Kidney tubule cell (primary cell): ENCODE measurements at regions not wholly inside any gene's neighbourhood (a gene's known extent, or its start where the extent isn't known, plus 50 kb on each side); places are given as distances from the start of the nearest gene placed in this dataset.
"Not testable (repeated sequence)": the region's sequence is repeated elsewhere in the genome, so short reads cannot be mapped to it uniquely, and the experiment has no call there.

Source experiments
- DNase-seq: peaks from one replicate; pipeline ENCODE4 v3.0.0-alpha.2; 2018; ENCODE audit warnings: low spot score

- no peak for DNase-seq
Measured at GRCh38 chr18:67007085-67007484, 403.2 kb upstream of the CDH19 start.

GRCh38 chr18:67001052-67001451, 397.2 kb upstream of the CDH19 start:
- no peak for DNase-seq

- peak; percentile 19 for DNase-seq
Measured at GRCh38 chr18:66999003-66999402, 395.1 kb upstream of the CDH19 start.

GRCh38 chr18:66995270-66995669, 391.4 kb upstream of the CDH19 start:
- peak; percentile 39 for DNase-seq

- peak; percentile 15 for DNase-seq
Measured at GRCh38 chr18:66994790-66995189, 390.9 kb upstream of the CDH19 start.

GRCh38 chr18:66993492-66993891, 389.6 kb upstream of the CDH19 start:
- peak; percentile 86 for DNase-seq

- no peak for DNase-seq
Measured at GRCh38 chr18:66990909-66991308, 387.0 kb upstream of the CDH19 start.

GRCh38 chr18:66979009-66979408, 375.1 kb upstream of the CDH19 start:
- no peak for DNase-seq

GRCh38 chr18:66972681-66973080, 368.8 kb upstream of the CDH19 start:
- DNase-seq: no peak

GRCh38 chr18:66971960-66972359, 368.1 kb upstream of the CDH19 start:
- DNase-seq: no peak

- DNase-seq: no peak
Measured at GRCh38 chr18:66966171-66966570, 362.3 kb upstream of the CDH19 start.

GRCh38 chr18:66958309-66958708, 354.4 kb upstream of the CDH19 start:
- no peak for DNase-seq

GRCh38 chr18:66951750-66952149, 347.9 kb upstream of the CDH19 start:
- no peak for DNase-seq

- DNase-seq: no peak
Measured at GRCh38 chr18:66949419-66949818, 345.5 kb upstream of the CDH19 start.

GRCh38 chr18:66937546-66937945, 333.7 kb upstream of the CDH19 start:
- no peak for DNase-seq

GRCh38 chr18:66931010-66931409, 327.1 kb upstream of the CDH19 start:
- no peak for DNase-seq

GRCh38 chr18:66916834-66917233, 312.9 kb upstream of the CDH19 start:
- DNase-seq: no peak

- no peak for DNase-seq
Measured at GRCh38 chr18:66900837-66901236, 296.9 kb upstream of the CDH19 start.

- no peak for DNase-seq
Measured at GRCh38 chr18:66895631-66896030, 291.7 kb upstream of the CDH19 start.

- DNase-seq: no peak
Measured at GRCh38 chr18:66894851-66895250, 291.0 kb upstream of the CDH19 start.

- DNase-seq: not testable (repeated sequence)
Measured at GRCh38 chr18:66892388-66892787, 288.5 kb upstream of the CDH19 start.

GRCh38 chr18:66874812-66875474, 271.1 kb upstream of the CDH19 start:
- DNase-seq: no peak

- DNase-seq: no peak
Measured at GRCh38 chr18:66874375-66874774, 270.5 kb upstream of the CDH19 start.

GRCh38 chr18:66873899-66874298, 270.0 kb upstream of the CDH19 start:
- DNase-seq: no peak

GRCh38 chr18:66872277-66872676, 268.4 kb upstream of the CDH19 start:
- peak; percentile 2 for DNase-seq
